ENCODE measurements at regions not wholly inside any gene's neighbourhood (a gene's known extent, or its start where the extent isn't known, plus 50 kb on each side); places are given as distances from the start of the nearest gene placed in this dataset.
"Not testable (repeated sequence)": the region's sequence is repeated elsewhere in the genome, so short reads cannot be mapped to it uniquely, and the experiment has no call there.

- H3K4me3 ChIP-seq (ENCODE audit: low read length) = no peak overlapping the region
- TF ChIP-seq, protein P1, sequence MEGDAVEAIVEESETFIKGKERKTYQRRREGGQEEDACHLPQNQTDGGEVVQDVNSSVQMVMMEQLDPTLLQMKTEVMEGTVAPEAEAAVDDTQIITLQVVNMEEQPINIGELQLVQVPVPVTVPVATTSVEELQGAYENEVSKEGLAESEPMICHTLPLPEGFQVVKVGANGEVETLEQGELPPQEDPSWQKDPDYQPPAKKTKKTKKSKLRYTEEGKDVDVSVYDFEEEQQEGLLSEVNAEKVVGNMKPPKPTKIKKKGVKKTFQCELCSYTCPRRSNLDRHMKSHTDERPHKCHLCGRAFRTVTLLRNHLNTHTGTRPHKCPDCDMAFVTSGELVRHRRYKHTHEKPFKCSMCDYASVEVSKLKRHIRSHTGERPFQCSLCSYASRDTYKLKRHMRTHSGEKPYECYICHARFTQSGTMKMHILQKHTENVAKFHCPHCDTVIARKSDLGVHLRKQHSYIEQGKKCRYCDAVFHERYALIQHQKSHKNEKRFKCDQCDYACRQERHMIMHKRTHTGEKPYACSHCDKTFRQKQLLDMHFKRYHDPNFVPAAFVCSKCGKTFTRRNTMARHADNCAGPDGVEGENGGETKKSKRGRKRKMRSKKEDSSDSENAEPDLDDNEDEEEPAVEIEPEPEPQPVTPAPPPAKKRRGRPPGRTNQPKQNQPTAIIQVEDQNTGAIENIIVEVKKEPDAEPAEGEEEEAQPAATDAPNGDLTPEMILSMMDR (conservative IDR thresholded peaks at IDR 0.05; ENCODE audit: low read length) = no peak
- no peak for DNase-seq (ENCODE audit: low read depth)
Measured at GRCh38 chr1:197985351-197985750, 68.2 kb downstream of the LHX9 start.

- no peak for DNase-seq (ENCODE audit: low read depth)
- no peak overlapping the region for H3K4me3 ChIP-seq (ENCODE audit: low read length)
- TF ChIP-seq, protein P1 (conservative IDR thresholded peaks at IDR 0.05; ENCODE audit: low read length) = no peak
Measured at GRCh38 chr1:197986817-197987216, 69.6 kb downstream of the LHX9 start.

DNA sequence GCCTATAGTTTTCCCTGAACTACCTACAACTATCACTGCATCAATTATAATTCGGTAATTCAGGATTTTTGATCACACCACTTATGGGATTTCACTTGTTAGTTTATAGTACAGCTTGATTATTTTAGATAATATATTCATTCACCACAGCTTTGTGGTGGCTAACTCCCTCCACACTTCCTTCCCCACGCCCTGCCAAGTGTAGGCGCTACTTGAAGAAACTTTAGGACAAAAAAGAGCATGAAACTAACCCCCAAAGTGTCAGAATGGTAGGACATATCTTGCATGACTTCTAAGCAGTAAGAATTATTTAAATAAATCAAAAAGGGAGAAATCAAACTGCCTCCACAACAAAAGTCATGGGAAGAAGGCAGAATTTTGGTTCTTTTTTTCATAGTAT, 70.1 kb downstream of the LHX9 start:
- DNase-seq (ENCODE audit: low read depth) = no peak
- no peak overlapping the region for H3K4me3 ChIP-seq (ENCODE audit: low read length)
- TF ChIP-seq, protein P1 (conservative IDR thresholded peaks at IDR 0.05; ENCODE audit: low read length) = no peak

GRCh38 chr1:197988581-197988980, 71.4 kb downstream of the LHX9 start:
- H3K4me3 ChIP-seq (ENCODE audit: low read length); DNase-seq (ENCODE audit: low read depth): not testable (repeated sequence)

DNA sequence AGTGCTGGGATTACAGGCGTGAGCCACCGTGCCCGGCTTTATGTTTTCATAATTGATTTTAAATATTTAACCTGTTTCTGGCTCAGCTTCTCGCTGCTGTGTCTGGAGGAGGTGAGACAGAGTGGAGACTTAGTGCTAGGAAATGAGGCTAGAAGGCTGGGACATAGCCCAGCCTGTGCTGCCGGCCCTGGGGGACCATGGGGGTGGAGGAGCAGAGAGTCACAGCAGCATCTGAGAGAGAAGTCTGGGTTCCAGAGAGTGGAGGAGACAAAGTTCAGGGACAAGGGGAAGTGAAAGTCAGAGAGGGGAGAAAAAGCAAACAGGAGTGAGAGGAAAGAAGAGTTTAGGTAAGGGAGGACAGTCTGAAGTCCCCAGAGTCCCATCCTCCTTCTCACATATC, 71.9 kb downstream of the LHX9 start:
- no peak overlapping the region for H3K4me3 ChIP-seq (ENCODE audit: low read length)
- TF ChIP-seq, protein P1 (conservative IDR thresholded peaks at IDR 0.05; ENCODE audit: low read length) = no peak
- no peak for DNase-seq (ENCODE audit: low read depth)

DNA sequence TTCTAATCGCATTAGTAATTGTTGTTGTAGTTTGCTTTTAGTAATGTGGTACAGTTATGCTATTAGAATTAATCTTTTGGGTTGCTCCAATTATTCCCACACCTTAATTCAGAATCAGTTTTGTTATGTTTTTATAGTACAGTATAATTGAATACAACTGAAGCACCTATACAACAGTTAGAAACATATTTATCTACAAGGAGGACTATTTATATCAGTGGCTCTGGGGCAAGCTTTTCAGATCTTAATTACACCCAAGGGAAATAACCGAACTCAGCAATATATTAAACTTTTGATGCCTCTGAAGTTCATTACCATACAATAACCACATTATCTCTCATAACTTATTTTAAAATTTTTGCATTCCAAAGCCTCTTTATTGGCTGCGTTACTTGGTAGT, 74.4 kb downstream of the LHX9 start:
- no peak overlapping the region for H3K4me3 ChIP-seq (ENCODE audit: low read length)
- DNase-seq (ENCODE audit: low read depth) = no peak
- TF ChIP-seq, protein P1 (conservative IDR thresholded peaks at IDR 0.05; ENCODE audit: low read length) = no peak

GRCh38 chr1:197994907-197995407, 77.8 kb downstream of the LHX9 start:
- TF ChIP-seq, protein P1 (conservative IDR thresholded peaks at IDR 0.05; ENCODE audit: low read length) = no peak
- H3K4me3 ChIP-seq (ENCODE audit: low read length) = no peak overlapping the region
- DNase-seq (ENCODE audit: low read depth) = no peak
